Inferior parietal cortex (tissue), 1 donor: ENCODE measurements at regions not wholly inside any gene's neighbourhood (a gene's known extent, or its start where the extent isn't known, plus 50 kb on each side); places are given as distances from the start of the nearest gene placed in this dataset.

Experiments
- DNase-seq: peaks from one replicate; pipeline ENCODE4 v3.0.0-alpha.2; 2016; ENCODE audit errors: extremely low spot score

GRCh38 chr3:146308682-146309081 is 57.8 kb upstream of the PLSCR4 start:
- no peak for DNase-seq

GRCh38 chr3:146308222-146308621 is 57.3 kb upstream of the PLSCR4 start:
- no peak for DNase-seq

- no peak for DNase-seq
These were observed 56.5 kb upstream of the PLSCR4 start for GRCh38 chr3:146307456-146307725.

- no peak for DNase-seq
These were observed 56.0 kb upstream of the PLSCR4 start for GRCh38 chr3:146306656-146307455.

- DNase-seq = no peak
These were observed 55.0 kb upstream of the PLSCR4 start for GRCh38 chr3:146305808-146306423.

GRCh38 chr3:146300768-146301167 is 49.9 kb upstream of the PLSCR4 start:
- no peak for DNase-seq
